Activated CD8-positive, alpha-beta T cell treated with anti-CD3 and anti-CD28 coated beads for 36 hours (primary cell): ENCODE measurements at regions not wholly inside any gene's neighbourhood (a gene's known extent, or its start where the extent isn't known, plus 50 kb on each side); places are given as distances from the start of the nearest gene placed in this dataset.
A peak's percentile ranks its signal among the peaks of the same experiment; 100 is the strongest.

Experiments used
- ATAC-seq: fragments of 200-7000 bp; cut with Tn5 transposase; one replicate; pipeline ENCODE4 v1.10.0; 2021; ENCODE audit warnings: mild to moderate bottlenecking, moderate library complexity
- CTCF ChIA-PET: fragments of 350-600 bp; sonication (Branson Sonifier 250); formaldehyde crosslinking; loops from one replicate; lab custom pipeline; 2021; ENCODE audit warnings: antibody characterized with exemption; lab: Charles Lee
- POLR2A ChIA-PET: fragments of 350-600 bp; sonication (Branson Sonifier 250); formaldehyde crosslinking; loops from one replicate; lab custom pipeline; 2021; ENCODE audit warnings: antibody characterized with exemption; lab: Charles Lee
- DNase-seq: peaks from one replicate; pipeline ENCODE4 v3.0.0-alpha.2; 2020
- H3K27ac Mint-ChIP-seq: one replicate; pipeline ENCODE4 v1.8.0; 2021; ENCODE audit warnings: mild to moderate bottlenecking, mixed read lengths
- H3K27me3 Mint-ChIP-seq: one replicate; pipeline ENCODE4 v1.8.0; 2021; ENCODE audit warnings: mixed read lengths
- H3K36me3 Mint-ChIP-seq: one replicate; pipeline ENCODE4 v1.8.0; 2021; ENCODE audit warnings: low read depth, mixed read lengths
- H3K4me1 Mint-ChIP-seq: one replicate; pipeline ENCODE4 v1.8.0; 2021; ENCODE audit warnings: low read depth, mixed read lengths
- H3K4me3 Mint-ChIP-seq: one replicate; pipeline ENCODE4 v1.8.0; 2021; ENCODE audit warnings: mild to moderate bottlenecking, moderate library complexity, mixed read lengths
- H3K9me3 Mint-ChIP-seq: one replicate; pipeline ENCODE4 v1.8.0; 2021; ENCODE audit warnings: mixed read lengths
- CTCF ChIP-seq: fragments of 200-600 bp; IDR thresholded peaks from one replicate; pipeline ENCODE4 v1.8.0; 2022; ENCODE audit warnings: antibody characterized with exemption, mild to moderate bottlenecking
- intact Hi-C: fragments of 100-400 bp; cut with micrococcal nuclease; formaldehyde crosslinking; loops from one replicate; pipeline ENCODE4 v1.10.0; 2022

- Mint-ChIP-seq H3K4me1 (no peaks in the 10 kb centered on the region), H3K9me3 (no peaks in the 10 kb centered on the region), H3K27me3 (no peaks in the 10 kb centered on the region), H3K36me3 (no peaks in the 10 kb centered on the region), H3K4me3 (no peak overlapping the region), H3K27ac (no peak overlapping the region)
- ATAC-seq (no peak), DNase-seq (peak; percentile 2)
- ChIA-PET CTCF (no interaction called here), POLR2A (no interaction called here)
- intact Hi-C loops, result no loop called here
- no peak for TF ChIP-seq CTCF
These were observed 273.7 kb downstream of the CETN3 start for GRCh38 chr5:90135779-90136378.

GRCh38 chr5:90134892-90135291 lies 274.7 kb downstream of the CETN3 start:
- intact Hi-C loops, result no loop called here
- Mint-ChIP-seq H3K27ac (no peak overlapping the region), H3K4me1 (no peaks in the 10 kb centered on the region), H3K27me3 (no peaks in the 10 kb centered on the region), H3K4me3 (no peak overlapping the region), H3K9me3 (no peaks in the 10 kb centered on the region), H3K36me3 (no peaks in the 10 kb centered on the region)
- DNase-seq, result no peak
- CTCF ChIA-PET, result no interaction called here
- POLR2A ChIA-PET, result no interaction called here
- no peak for TF ChIP-seq CTCF
- ATAC-seq, result no peak

GRCh38 chr5:90134381-90134780 lies 275.2 kb downstream of the CETN3 start:
- Mint-ChIP-seq H3K4me1 (no peaks in the 10 kb centered on the region), H3K27ac (no peak overlapping the region), H3K9me3 (no peaks in the 10 kb centered on the region), H3K36me3 (no peaks in the 10 kb centered on the region), H3K4me3 (no peak overlapping the region), H3K27me3 (no peaks in the 10 kb centered on the region)
- intact Hi-C loops, result no loop called here
- ChIA-PET POLR2A (no interaction called here), CTCF (no interaction called here)
- no peak for ATAC-seq
- TF ChIP-seq CTCF, result no peak
- no peak for DNase-seq

- no peaks in the 10 kb centered on the region for H3K36me3 Mint-ChIP-seq
- ChIA-PET POLR2A (no interaction called here), CTCF (no interaction called here)
- no peak overlapping the region for H3K27ac Mint-ChIP-seq
- intact Hi-C loops, result no loop called here
- H3K27me3 Mint-ChIP-seq, result no peaks in the 10 kb centered on the region
- no peaks in the 10 kb centered on the region for H3K4me1 Mint-ChIP-seq
- H3K4me3 Mint-ChIP-seq, result no peak overlapping the region
- no peak for DNase-seq
- H3K9me3 Mint-ChIP-seq, result no peaks in the 10 kb centered on the region
- ATAC-seq, result no peak
- TF ChIP-seq CTCF, result no peak
These were observed 275.6 kb downstream of the CETN3 start for GRCh38 chr5:90133941-90134340.

- Mint-ChIP-seq H3K4me1 (no peaks in the 10 kb centered on the region), H3K9me3 (no peaks in the 10 kb centered on the region), H3K27me3 (no peaks in the 10 kb centered on the region), H3K27ac (no peak overlapping the region), H3K36me3 (no peaks in the 10 kb centered on the region), H3K4me3 (no peak overlapping the region)
- ATAC-seq (no peak), DNase-seq (no peak)
- ChIA-PET POLR2A (no interaction called here), CTCF (no interaction called here)
- intact Hi-C loops, result no loop called here
- no peak for TF ChIP-seq CTCF
These were observed 278.0 kb downstream of the CETN3 start for GRCh38 chr5:90131383-90132133.
